ENCODE measurements at regions not wholly inside any gene's neighbourhood (a gene's known extent, or its start where the extent isn't known, plus 50 kb on each side); places are given as distances from the start of the nearest gene placed in this dataset.

- no peak for DNase-seq (ENCODE audit: low read depth, low spot score)
Measured at GRCh38 chr7:12124028-12124427, 87.1 kb upstream of the TMEM106B start.

- DNase-seq (ENCODE audit: low read depth, low spot score) = no peak
Measured at GRCh38 chr7:12127455-12127854, 83.6 kb upstream of the TMEM106B start.

- no peak for DNase-seq (ENCODE audit: low read depth, low spot score)
Measured at GRCh38 chr7:12130609-12131008, 80.5 kb upstream of the TMEM106B start.

GRCh38 chr7:12131122-12131521 lies 80.0 kb upstream of the TMEM106B start:
- no peak for DNase-seq (ENCODE audit: low read depth, low spot score)

GRCh38 chr7:12133865-12134264 lies 77.2 kb upstream of the TMEM106B start:
- no peak for DNase-seq (ENCODE audit: low read depth, low spot score)

GRCh38 chr7:12136523-12136922 lies 74.6 kb upstream of the TMEM106B start:
- no peak for DNase-seq (ENCODE audit: low read depth, low spot score)

- DNase-seq (ENCODE audit: low read depth, low spot score) = no peak
Measured at GRCh38 chr7:12137283-12137682, 73.8 kb upstream of the TMEM106B start.

- no peak for DNase-seq (ENCODE audit: low read depth, low spot score)
Measured at GRCh38 chr7:12138421-12138820, 72.7 kb upstream of the TMEM106B start.

GRCh38 chr7:12139416-12139815 lies 71.7 kb upstream of the TMEM106B start:
- no peak for DNase-seq (ENCODE audit: low read depth, low spot score)

- DNase-seq (ENCODE audit: low read depth, low spot score) = no peak
Measured at GRCh38 chr7:12146813-12147212, 64.3 kb upstream of the TMEM106B start.

GRCh38 chr7:12152196-12152918 lies 58.7 kb upstream of the TMEM106B start:
- no peak for DNase-seq (ENCODE audit: low read depth, low spot score)

GRCh38 chr7:12154119-12154518 lies 57.0 kb upstream of the TMEM106B start:
- DNase-seq (ENCODE audit: low read depth, low spot score) = no peak

- DNase-seq (ENCODE audit: low read depth, low spot score) = no peak
Measured at GRCh38 chr7:12157517-12157916, 53.6 kb upstream of the TMEM106B start.

GRCh38 chr7:12158334-12159060 lies 52.6 kb upstream of the TMEM106B start:
- no peak for DNase-seq (ENCODE audit: low read depth, low spot score)

- DNase-seq (ENCODE audit: low read depth, low spot score) = no peak
Measured at GRCh38 chr7:12161146-12161545, 49.9 kb upstream of the TMEM106B start.
